Suprapubic skin (tissue), 4 donors: ENCODE measurements at regions not wholly inside any gene's neighbourhood (a gene's known extent, or its start where the extent isn't known, plus 50 kb on each side); places are given as distances from the start of the nearest gene placed in this dataset.
"Not testable (repeated sequence)": the region's sequence is repeated elsewhere in the genome, so short reads cannot be mapped to it uniquely, and the experiment has no call there.

ENCODE experiments used
- DNase-seq, 2 donors: peaks; one replicate each; pipeline ENCODE4 v3.0.0-alpha.2; 2019; ENCODE audit warnings: low spot score in 2 of 2
- H3K27ac ChIP-seq: fragments of 200-600 bp; sonication (generic); one replicate; pipeline ENCODE4 v1.5.1; 2019
- H3K27me3 ChIP-seq: fragments of 200-600 bp; sonication (generic); one replicate; pipeline ENCODE4 v1.5.1; 2019
- H3K36me3 ChIP-seq: fragments of 200-600 bp; sonication (generic); one replicate; pipeline ENCODE4 v1.5.1; 2019
- H3K4me1 ChIP-seq: fragments of 200-600 bp; sonication (generic); one replicate; pipeline ENCODE4 v1.5.1; 2019
- H3K4me3 ChIP-seq: fragments of 200-600 bp; sonication (generic); one replicate; pipeline ENCODE4 v1.5.1; 2019; ENCODE audit warnings: mild to moderate bottlenecking
- H3K9me3 ChIP-seq: fragments of 200-600 bp; sonication (generic); one replicate; pipeline ENCODE4 v1.5.1; 2019
- EP300 ChIP-seq: sonication (generic); formaldehyde crosslinking; IDR thresholded peaks from one replicate; pipeline ENCODE4 v1.6.1; 2017; ENCODE audit warnings: antibody characterized with exemption
- POLR2A ChIP-seq, 2 donors: fragments of 450-650 bp; IDR thresholded peaks; one replicate each; pipeline ENCODE4 v1.6.1; 2017; ENCODE audit warnings: antibody characterized with exemption in 2 of 2, mild to moderate bottlenecking in 2 of 2, moderate library complexity in 2 of 2
- POLR2AphosphoS5 ChIP-seq, 3 donors: sonication (generic); formaldehyde crosslinking; IDR thresholded peaks; one replicate each; pipeline ENCODE4 v1.6.1; 2017; ENCODE audit warnings: antibody characterized with exemption in 3 of 3
- WGBS: methylation state at CpG from one replicate; pipeline ENCODE4 v1.1.5; 2018; 5-methylcytosine and 5-hydroxymethylcytosine counted together
- TF ChIP-seq, protein P1 (sequence below), 2 donors: fragments of 200-600 bp in 1 of 2; fragments of 450-650 bp in 1 of 2; sonication (generic) in 1 of 2; IDR thresholded peaks; one replicate each; pipeline ENCODE4 v1.5.1; 2016 to 2019; ENCODE audit warnings: antibody characterized with exemption in 2 of 2, mild to moderate bottlenecking in 1 of 2, moderate library complexity in 1 of 2

DNA sequence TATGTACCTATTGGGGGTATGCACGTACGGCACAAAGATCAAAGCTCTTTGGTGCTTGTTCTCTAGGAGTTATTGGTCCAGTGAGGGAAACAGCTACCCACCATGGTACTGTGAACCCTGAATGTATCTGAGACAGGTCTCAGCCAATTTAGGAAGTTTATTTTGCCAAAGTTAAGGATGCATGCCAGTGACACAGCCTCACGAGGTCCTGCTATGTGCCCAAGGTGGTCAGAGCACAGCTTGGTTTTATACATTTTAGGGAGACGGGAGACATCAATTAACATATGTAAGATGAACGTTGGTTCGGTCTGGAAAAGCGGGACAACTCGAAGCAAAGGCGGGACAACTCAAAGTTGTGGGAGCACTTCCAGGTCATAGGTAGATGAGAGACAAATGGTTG is 75.8 kb downstream of the SOWAHC start:
- no peaks in the 10 kb centered on the region for H3K9me3 ChIP-seq
- H3K27ac ChIP-seq: peak overlapping the region; percentile 90
- no peak for TF ChIP-seq POLR2AphosphoS5 (IDR thresholded peaks at IDR 0.05)
- no peak for TF ChIP-seq POLR2A (IDR thresholded peaks at IDR 0.05)
- no peak for TF ChIP-seq EP300
- TF ChIP-seq, protein P1, sequence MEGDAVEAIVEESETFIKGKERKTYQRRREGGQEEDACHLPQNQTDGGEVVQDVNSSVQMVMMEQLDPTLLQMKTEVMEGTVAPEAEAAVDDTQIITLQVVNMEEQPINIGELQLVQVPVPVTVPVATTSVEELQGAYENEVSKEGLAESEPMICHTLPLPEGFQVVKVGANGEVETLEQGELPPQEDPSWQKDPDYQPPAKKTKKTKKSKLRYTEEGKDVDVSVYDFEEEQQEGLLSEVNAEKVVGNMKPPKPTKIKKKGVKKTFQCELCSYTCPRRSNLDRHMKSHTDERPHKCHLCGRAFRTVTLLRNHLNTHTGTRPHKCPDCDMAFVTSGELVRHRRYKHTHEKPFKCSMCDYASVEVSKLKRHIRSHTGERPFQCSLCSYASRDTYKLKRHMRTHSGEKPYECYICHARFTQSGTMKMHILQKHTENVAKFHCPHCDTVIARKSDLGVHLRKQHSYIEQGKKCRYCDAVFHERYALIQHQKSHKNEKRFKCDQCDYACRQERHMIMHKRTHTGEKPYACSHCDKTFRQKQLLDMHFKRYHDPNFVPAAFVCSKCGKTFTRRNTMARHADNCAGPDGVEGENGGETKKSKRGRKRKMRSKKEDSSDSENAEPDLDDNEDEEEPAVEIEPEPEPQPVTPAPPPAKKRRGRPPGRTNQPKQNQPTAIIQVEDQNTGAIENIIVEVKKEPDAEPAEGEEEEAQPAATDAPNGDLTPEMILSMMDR (IDR thresholded peaks at IDR 0.05): no peak
- H3K27me3 ChIP-seq: no peaks in the 10 kb centered on the region
- H3K36me3 ChIP-seq: no peaks in the 10 kb centered on the region
- peak in 1 of 2 donors; percentile 38 for DNase-seq
- 88% methylated on average over 9 of the region's 9 CpGs for WGBS
- no peak overlapping the region for H3K4me3 ChIP-seq
- peaks cover 52% of the 10 kb centered on the region for H3K4me1 ChIP-seq

DNA sequence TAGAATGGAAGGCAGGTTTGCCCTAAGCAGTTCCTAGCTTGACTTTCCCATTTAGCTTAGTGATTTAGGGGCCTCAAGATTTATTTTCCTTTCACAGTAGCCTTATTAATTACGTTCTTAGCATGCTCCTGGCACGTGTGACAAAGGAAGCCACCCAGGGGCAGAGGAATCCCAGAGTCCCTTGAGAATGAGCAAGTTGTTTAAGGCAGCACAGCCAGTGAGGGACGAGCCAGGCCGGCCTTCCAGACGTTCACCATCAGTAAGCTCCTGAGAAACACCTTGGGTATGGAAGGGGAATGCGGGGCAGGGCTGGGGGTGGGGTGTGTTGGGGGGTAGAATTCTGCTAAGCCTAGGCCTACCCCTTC is 76.3 kb downstream of the SOWAHC start:
- no peak overlapping the region for H3K4me3 ChIP-seq
- H3K4me1 ChIP-seq: peaks cover 56% of the 10 kb centered on the region
- WGBS: 63% methylated on average over 6 of the region's 6 CpGs
- peak overlapping the region; percentile 90 for H3K27ac ChIP-seq
- no peak for TF ChIP-seq POLR2A (IDR thresholded peaks at IDR 0.05)
- TF ChIP-seq, protein P1 (IDR thresholded peaks at IDR 0.05): no peak
- no peak for TF ChIP-seq EP300
- no peak for TF ChIP-seq POLR2AphosphoS5 (IDR thresholded peaks at IDR 0.05)
- H3K9me3 ChIP-seq: no peaks in the 10 kb centered on the region
- DNase-seq: peak in 1 of 2 donors; percentile 55
- H3K36me3 ChIP-seq: no peaks in the 10 kb centered on the region
- H3K27me3 ChIP-seq: no peaks in the 10 kb centered on the region

DNA sequence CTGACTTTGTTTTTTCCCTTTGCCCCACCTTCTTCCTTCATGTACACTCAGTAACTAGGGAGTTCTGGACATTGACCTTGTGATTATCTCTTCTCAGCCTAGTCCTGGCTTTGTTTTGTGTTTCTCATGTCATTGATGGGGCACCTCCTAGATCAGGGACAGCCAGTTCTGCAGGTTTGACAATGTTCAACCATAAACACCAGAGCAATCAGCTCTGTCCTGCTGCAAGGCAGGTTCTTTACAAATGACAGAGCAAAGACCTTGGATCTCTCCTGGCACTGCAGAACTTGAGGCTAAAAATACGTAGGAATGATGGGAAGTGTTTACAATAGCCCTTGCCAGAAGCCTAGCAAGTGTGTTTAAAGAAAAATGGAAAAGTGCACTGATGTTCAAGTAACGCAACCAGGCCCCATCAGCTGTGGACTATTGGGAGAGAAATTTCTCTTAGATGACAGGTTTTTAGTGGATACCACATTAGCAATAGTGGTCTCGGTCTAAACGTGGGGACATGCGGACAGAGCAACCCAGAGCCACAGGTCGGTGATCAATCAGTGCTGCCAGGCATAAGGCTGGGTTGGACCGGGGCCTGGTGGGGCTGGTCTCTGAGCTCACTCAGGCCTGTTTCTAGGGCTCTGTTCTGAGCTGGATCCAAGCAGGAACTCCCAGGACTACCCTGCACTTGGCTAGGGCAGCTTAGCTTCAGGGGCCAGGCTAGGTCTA is 76.8 kb downstream of the SOWAHC start:
- WGBS: 14% methylated on average over 7 of the region's 7 CpGs
- Histone ChIP-seq H3K9me3 (no peaks in the 10 kb centered on the region), H3K36me3 (no peaks in the 10 kb centered on the region), H3K27me3 (no peaks in the 10 kb centered on the region), H3K27ac (peak overlapping the region; percentile 90), H3K4me1 (peaks cover 59% of the 10 kb centered on the region), H3K4me3 (no peak overlapping the region)
- DNase-seq: peak in 1 of 2 donors; percentile 63
- no peak for TF ChIP-seq POLR2A (IDR thresholded peaks at IDR 0.05)
- TF ChIP-seq, protein P1 (IDR thresholded peaks at IDR 0.05): no peak
- peak in 2 of 3 donors; percentile 67 to 86 for TF ChIP-seq POLR2AphosphoS5 (IDR thresholded peaks at IDR 0.05)
- TF ChIP-seq EP300: peak; percentile 18

DNA sequence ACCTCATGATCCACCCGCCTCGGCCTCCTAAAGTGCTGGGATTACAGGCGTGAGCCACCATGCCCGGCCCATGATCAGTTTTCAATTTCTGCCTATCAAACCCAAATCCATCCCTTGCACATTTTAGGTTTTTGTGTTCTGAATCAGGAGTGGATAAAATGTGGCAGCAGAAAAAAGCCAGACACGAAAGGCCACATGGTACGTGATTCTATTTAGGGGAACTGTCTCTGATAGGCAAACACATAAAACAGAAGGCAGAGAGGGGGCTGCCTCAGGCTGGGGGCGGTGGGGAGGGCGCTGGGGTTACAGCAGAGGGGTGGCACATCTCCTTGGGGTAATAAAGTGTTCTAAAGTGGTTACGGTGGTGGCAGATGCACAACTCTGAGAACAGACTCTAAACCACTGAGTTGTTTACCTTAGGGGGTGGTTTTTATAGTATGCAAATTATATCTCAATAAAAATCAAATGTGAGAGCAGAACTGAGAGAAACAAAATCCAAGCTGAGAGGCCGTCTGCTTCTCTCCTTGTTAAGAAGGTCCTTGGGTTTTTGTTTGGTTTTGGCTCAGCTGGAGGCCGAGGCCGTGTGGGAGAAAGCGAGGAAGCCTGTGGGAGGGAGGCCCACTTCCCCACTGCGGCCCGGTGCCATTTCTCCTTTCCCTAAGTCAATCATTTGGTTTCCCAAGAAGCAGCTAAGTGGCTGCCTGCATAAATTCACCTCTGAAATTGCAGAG is 78.0 kb downstream of the SOWAHC start:
- no peak overlapping the region for H3K4me3 ChIP-seq
- no peaks in the 10 kb centered on the region for H3K9me3 ChIP-seq
- no peaks in the 10 kb centered on the region for H3K27me3 ChIP-seq
- TF ChIP-seq EP300: no peak
- no peaks in the 10 kb centered on the region for H3K36me3 ChIP-seq
- 86% methylated on average over 15 of the region's 15 CpGs for WGBS
- peaks cover 59% of the 10 kb centered on the region for H3K4me1 ChIP-seq
- peak overlapping the region; percentile 90 for H3K27ac ChIP-seq
- DNase-seq: peak in 1 of 2 donors; percentile 33

DNA sequence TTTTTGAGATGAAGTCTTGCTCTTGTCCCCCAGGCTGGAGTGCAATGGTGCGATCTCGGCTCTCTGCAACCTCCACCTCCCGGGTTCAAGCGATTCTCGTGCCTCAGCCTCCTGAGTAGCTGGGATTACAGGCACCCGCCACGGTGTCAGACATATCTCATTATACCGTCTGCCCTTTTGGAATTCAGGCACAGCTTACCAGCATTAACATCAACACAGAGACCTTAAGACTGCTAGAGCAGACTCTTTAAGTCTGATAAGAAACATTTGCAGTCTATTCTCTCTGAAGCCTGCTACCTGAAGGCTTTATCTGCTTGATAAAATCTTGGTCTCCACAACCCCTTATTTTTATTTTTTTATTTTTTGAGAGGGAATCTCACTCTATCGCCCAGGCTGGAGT is 78.7 kb downstream of the SOWAHC start:
- H3K9me3 ChIP-seq, H3K36me3 ChIP-seq, H3K4me3 ChIP-seq, H3K27me3 ChIP-seq: not testable (repeated sequence)
- Histone ChIP-seq H3K4me1 (peaks cover 59% of the 10 kb centered on the region), H3K27ac (peak overlapping the region; percentile 90)
- WGBS: 85% methylated on average over 9 of the region's 9 CpGs
- peak in 1 of 2 donors; percentile 17 for DNase-seq

DNA sequence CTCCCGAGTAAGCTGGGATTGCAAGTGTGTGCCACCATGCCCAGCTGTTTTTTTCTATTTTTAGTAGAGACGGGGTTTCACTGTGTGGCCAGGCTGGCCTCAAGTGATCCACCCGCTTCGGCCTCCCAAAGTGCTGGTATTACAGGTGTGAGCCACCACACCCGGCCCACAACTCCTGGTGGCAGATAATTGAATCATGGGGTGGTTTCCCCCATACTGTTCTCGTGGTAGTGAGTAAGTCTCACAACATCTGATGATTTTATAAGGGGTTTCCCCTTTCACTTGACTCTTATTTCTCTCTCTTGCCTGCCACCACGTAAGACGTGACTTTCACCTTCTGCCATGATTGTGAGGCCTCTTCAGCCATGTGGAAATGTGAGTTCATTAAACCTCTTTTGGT is 79.1 kb downstream of the SOWAHC start:
- not testable (repeated sequence) for H3K9me3 ChIP-seq, H3K36me3 ChIP-seq, H3K4me3 ChIP-seq, H3K27me3 ChIP-seq
- H3K27ac ChIP-seq: peak overlapping the region; percentile 90
- 86% methylated on average over 8 of the region's 8 CpGs for WGBS
- peak; percentile 1 to 38 for DNase-seq
- peaks cover 61% of the 10 kb centered on the region for H3K4me1 ChIP-seq
